Karpas-422 (cell line): ENCODE measurements at regions not wholly inside any gene's neighbourhood (a gene's known extent, or its start where the extent isn't known, plus 50 kb on each side); places are given as distances from the start of the nearest gene placed in this dataset.
"Not testable (repeated sequence)": the region's sequence is repeated elsewhere in the genome, so short reads cannot be mapped to it uniquely, and the experiment has no call there.

ENCODE experiments used
- DNase-seq: peaks from one replicate; pipeline ENCODE4 v3.0.0-alpha.2; 2015
- H2AFZ ChIP-seq: fragments of 200-600 bp; sonication (generic); 2 replicates; pipeline ENCODE4 v1.6.1; 2014; ENCODE audit warnings: antibody characterized with exemption, low read length, mixed read lengths
- H3K27ac ChIP-seq: fragments of 200-600 bp; sonication (generic); 2 replicates; pipeline ENCODE4 v1.5.1; 2014; ENCODE audit warnings: mild to moderate bottlenecking, low read length, moderate library complexity
- H3K27me3 ChIP-seq: fragments of 200-600 bp; sonication (generic); 2 replicates; pipeline ENCODE4 v1.6.1; 2014; ENCODE audit warnings: low read length, mixed read lengths
- H3K36me3 ChIP-seq: fragments of 200-600 bp; sonication (generic); 2 replicates; pipeline ENCODE4 v1.6.1; 2014; ENCODE audit warnings: low read length, mixed read lengths; ENCODE audit not compliant: insufficient read depth
- H3K4me1 ChIP-seq: fragments of 200-600 bp; sonication (generic); 2 replicates; pipeline ENCODE4 v1.6.1; 2014; ENCODE audit warnings: mild to moderate bottlenecking, low read length, mixed read lengths
- H3K4me2 ChIP-seq: fragments of 200-600 bp; sonication (generic); 2 replicates; pipeline ENCODE4 v1.6.1; 2014; ENCODE audit warnings: low read length, low read depth, mild to moderate bottlenecking; ENCODE audit not compliant: poor library complexity, severe bottlenecking
- H3K4me3 ChIP-seq: fragments of 200-600 bp; sonication (generic); 2 replicates; pipeline ENCODE4 v1.5.1; 2014; ENCODE audit warnings: mild to moderate bottlenecking, antibody characterized with exemption, low read length, mixed read lengths
- H3K79me2 ChIP-seq: fragments of 200-600 bp; sonication (generic); 2 replicates; pipeline ENCODE4 v1.6.1; 2014; ENCODE audit warnings: mild to moderate bottlenecking, low read length, mixed read lengths
- H3K9ac ChIP-seq: fragments of 200-600 bp; sonication (generic); 2 replicates; pipeline ENCODE4 v1.6.0; 2014; ENCODE audit warnings: low read length
- H3K9me2 ChIP-seq: fragments of 200-600 bp; sonication (generic), shearing (Covaris generic); replicated peaks from 2 replicates; pipeline ENCODE4 v1.6.0; 2014; ENCODE audit warnings: mild to moderate bottlenecking, low read length, moderate library complexity; ENCODE audit not compliant: insufficient read depth
- H3K9me3 ChIP-seq: fragments of 300-700, 200-600 bp; sonication (generic); 2 replicates; pipeline ENCODE4 v1.6.1; 2014; ENCODE audit warnings: low read length, mixed read lengths
- H4K20me1 ChIP-seq: fragments of 200-600 bp; sonication (generic); 2 replicates; pipeline ENCODE4 v1.6.1; 2014; ENCODE audit warnings: mild to moderate bottlenecking, antibody characterized with exemption, low read length, low read depth; ENCODE audit not compliant: insufficient read depth

DNA sequence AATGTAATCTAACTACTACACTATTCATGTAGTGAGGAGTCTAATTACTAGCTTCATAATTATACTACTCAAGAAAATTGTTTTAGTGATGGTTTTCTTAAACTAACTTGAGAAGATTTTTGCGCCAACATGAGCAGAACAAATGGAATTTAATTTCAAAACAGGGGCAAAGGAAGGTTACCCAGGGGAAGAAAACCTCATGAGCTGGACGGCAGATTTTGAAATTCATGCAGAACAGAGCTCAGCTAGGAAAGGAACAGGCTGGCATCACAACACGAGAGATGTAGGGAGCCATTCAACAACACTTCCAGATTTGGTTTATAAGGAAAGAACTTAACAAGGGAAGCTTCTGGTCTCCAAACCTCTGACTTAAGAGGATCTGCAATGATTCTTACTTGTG, 235.3 kb upstream of the PRKCQ start:
- no peak overlapping the region for H3K4me2 ChIP-seq
- H4K20me1 ChIP-seq: no peaks in the 10 kb centered on the region
- DNase-seq: no peak
- no peaks in the 10 kb centered on the region for H3K36me3 ChIP-seq
- no peaks in the 10 kb centered on the region for H3K27me3 ChIP-seq
- H3K9me2 ChIP-seq: no peaks in the 10 kb centered on the region
- no peaks in the 10 kb centered on the region for H3K4me1 ChIP-seq
- no peak overlapping the region for H3K4me3 ChIP-seq
- H3K27ac ChIP-seq: no peak overlapping the region
- no peaks in the 10 kb centered on the region for H3K9me3 ChIP-seq
- H3K9ac ChIP-seq: no peak overlapping the region
- no peak overlapping the region for H2AFZ ChIP-seq
- H3K79me2 ChIP-seq: no peaks in the 10 kb centered on the region

DNA sequence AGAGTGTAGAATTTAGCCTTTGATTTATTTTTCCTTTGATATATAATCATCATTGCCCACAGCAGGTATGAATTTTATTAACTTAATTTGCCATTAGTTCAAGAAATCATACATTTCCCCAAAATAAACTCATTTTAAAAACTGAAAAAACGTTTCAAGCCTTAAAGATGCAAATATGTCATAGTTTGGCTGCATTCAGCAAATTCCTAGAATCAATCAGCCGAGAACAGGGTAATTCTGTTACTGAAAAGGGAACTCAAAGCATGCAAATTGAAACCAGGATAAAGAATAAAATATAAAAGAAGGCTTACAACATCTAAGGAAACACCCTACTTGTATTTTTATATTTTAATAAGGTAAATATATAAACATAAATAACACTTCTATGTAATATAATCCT, 233.8 kb upstream of the PRKCQ start:
- H3K9ac ChIP-seq: no peak overlapping the region
- no peak overlapping the region for H3K27ac ChIP-seq
- H3K9me3 ChIP-seq: no peaks in the 10 kb centered on the region
- H3K4me1 ChIP-seq: no peaks in the 10 kb centered on the region
- no peaks in the 10 kb centered on the region for H3K27me3 ChIP-seq
- DNase-seq: no peak
- H3K79me2 ChIP-seq: no peaks in the 10 kb centered on the region
- no peaks in the 10 kb centered on the region for H3K9me2 ChIP-seq
- no peak overlapping the region for H3K4me3 ChIP-seq
- no peaks in the 10 kb centered on the region for H3K36me3 ChIP-seq
- no peaks in the 10 kb centered on the region for H4K20me1 ChIP-seq
- no peak overlapping the region for H2AFZ ChIP-seq
- no peak overlapping the region for H3K4me2 ChIP-seq

DNA sequence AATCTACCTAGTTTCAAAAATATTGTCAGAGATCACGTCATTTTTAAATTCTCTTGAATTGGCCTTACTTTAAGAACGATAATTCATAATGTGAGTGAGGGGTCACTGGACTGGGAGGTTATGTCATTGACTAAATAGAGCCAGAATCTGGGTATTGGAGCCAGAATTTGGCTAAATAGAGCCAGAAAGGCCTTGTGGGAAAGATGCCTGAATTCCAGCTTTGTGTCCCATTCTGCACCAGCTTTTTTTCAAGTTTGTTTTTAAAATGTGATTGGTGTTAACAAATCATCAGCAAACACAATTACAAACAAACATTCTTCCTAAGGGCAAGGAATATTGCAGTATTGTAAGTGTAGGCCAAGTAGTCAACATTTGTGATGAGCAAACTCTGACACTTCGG, 233.2 kb upstream of the PRKCQ start:
- H3K36me3 ChIP-seq: no peaks in the 10 kb centered on the region
- H3K4me2 ChIP-seq: no peak overlapping the region
- no peaks in the 10 kb centered on the region for H3K27me3 ChIP-seq
- H3K9me2 ChIP-seq: no peaks in the 10 kb centered on the region
- no peak overlapping the region for H3K4me3 ChIP-seq
- no peaks in the 10 kb centered on the region for H3K4me1 ChIP-seq
- no peak overlapping the region for H3K9ac ChIP-seq
- no peak overlapping the region for H2AFZ ChIP-seq
- no peak for DNase-seq
- no peaks in the 10 kb centered on the region for H3K79me2 ChIP-seq
- no peaks in the 10 kb centered on the region for H4K20me1 ChIP-seq
- no peaks in the 10 kb centered on the region for H3K9me3 ChIP-seq
- no peak overlapping the region for H3K27ac ChIP-seq

DNA sequence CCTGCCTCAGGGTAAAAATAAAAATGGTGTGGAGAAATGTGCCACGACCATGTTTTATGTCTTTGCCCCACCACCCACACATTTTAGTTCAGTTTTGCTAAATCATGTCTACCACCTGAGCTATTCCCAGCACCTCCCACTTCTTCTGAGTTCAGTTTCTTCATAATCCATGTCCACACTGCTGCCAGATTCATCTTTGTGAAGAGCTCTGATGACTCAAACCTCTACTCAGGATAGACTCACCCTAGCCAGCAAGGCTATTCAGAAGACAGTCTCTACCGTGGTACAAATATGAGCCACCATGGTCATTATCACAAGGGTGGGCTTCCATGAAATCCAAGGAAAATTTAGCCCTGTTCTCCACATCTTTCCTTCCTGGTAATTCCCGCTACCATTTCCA, 231.1 kb upstream of the PRKCQ start:
- H3K36me3 ChIP-seq: no peaks in the 10 kb centered on the region
- H4K20me1 ChIP-seq: no peaks in the 10 kb centered on the region
- H2AFZ ChIP-seq: no peak overlapping the region
- no peaks in the 10 kb centered on the region for H3K79me2 ChIP-seq
- H3K9me3 ChIP-seq: no peaks in the 10 kb centered on the region
- no peaks in the 10 kb centered on the region for H3K4me1 ChIP-seq
- H3K27me3 ChIP-seq: no peaks in the 10 kb centered on the region
- H3K27ac ChIP-seq: no peak overlapping the region
- H3K4me3 ChIP-seq: no peak overlapping the region
- no peak overlapping the region for H3K4me2 ChIP-seq
- no peak for DNase-seq
- H3K9me2 ChIP-seq: no peaks in the 10 kb centered on the region
- no peak overlapping the region for H3K9ac ChIP-seq

DNA sequence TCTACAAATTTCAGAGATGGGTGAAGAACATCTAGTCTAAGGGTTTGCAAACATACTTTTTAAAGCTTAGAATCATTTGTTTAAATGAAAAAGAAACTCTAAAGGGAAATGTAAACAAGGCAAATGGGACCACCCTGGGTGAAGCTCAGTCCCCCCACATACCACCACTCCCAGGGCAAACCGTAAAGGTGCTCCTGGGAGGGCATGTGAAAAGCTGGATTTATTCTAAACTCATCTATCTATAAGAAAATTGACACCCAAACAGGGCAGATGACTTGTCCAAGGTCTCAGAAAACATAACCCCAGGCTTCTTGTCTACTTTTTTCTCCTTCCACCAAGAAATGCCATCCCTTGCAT, 223.3 kb upstream of the PRKCQ start:
- no peak overlapping the region for H3K9ac ChIP-seq
- no peaks in the 10 kb centered on the region for H3K27me3 ChIP-seq
- H2AFZ ChIP-seq: no peak overlapping the region
- no peak overlapping the region for H3K27ac ChIP-seq
- H3K9me3 ChIP-seq: no peaks in the 10 kb centered on the region
- no peaks in the 10 kb centered on the region for H4K20me1 ChIP-seq
- H3K4me2 ChIP-seq: no peak overlapping the region
- H3K4me3 ChIP-seq: no peak overlapping the region
- no peaks in the 10 kb centered on the region for H3K79me2 ChIP-seq
- H3K9me2 ChIP-seq: no peaks in the 10 kb centered on the region
- DNase-seq: no peak
- no peaks in the 10 kb centered on the region for H3K36me3 ChIP-seq
- H3K4me1 ChIP-seq: no peaks in the 10 kb centered on the region

DNA sequence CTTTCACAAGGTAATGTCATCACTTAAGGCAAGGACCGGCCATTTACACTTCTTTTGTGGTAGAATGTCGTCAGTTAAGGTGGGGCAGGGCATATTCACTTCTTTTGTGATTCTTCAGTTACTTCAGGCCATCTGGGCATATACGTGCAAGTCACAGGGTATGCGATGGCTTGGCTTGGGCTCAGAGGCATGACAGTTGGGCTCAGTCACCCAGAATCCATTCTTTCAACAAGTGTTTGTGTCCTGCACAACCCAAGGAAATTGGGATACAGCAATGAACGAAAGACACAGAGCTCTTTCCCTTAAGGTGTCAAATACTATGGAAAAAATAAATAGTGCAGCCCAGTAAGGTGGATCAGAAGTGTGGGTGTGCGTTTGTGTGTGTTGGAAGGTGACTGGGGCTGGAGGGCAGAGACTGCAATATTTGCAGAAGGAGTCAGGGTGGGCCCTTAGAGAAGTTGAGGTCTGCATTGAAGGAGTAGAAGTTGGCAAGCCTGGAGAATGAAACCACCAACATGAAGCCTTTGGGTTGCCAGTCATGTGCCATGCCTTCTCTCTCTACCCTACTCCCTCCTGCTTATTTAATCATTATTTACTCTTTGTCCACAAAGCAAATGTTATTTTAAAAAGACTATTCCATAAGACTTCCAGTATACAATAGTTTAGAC, 222.8 kb upstream of the PRKCQ start:
- no peaks in the 10 kb centered on the region for H3K9me3 ChIP-seq
- H3K9me2 ChIP-seq: no peaks in the 10 kb centered on the region
- H4K20me1 ChIP-seq: no peaks in the 10 kb centered on the region
- no peak overlapping the region for H3K9ac ChIP-seq
- no peak overlapping the region for H3K4me3 ChIP-seq
- no peak for DNase-seq
- H3K36me3 ChIP-seq: no peaks in the 10 kb centered on the region
- no peak overlapping the region for H3K27ac ChIP-seq
- no peaks in the 10 kb centered on the region for H3K4me1 ChIP-seq
- no peak overlapping the region for H3K4me2 ChIP-seq
- no peaks in the 10 kb centered on the region for H3K27me3 ChIP-seq
- H3K79me2 ChIP-seq: no peaks in the 10 kb centered on the region
- no peak overlapping the region for H2AFZ ChIP-seq

DNA sequence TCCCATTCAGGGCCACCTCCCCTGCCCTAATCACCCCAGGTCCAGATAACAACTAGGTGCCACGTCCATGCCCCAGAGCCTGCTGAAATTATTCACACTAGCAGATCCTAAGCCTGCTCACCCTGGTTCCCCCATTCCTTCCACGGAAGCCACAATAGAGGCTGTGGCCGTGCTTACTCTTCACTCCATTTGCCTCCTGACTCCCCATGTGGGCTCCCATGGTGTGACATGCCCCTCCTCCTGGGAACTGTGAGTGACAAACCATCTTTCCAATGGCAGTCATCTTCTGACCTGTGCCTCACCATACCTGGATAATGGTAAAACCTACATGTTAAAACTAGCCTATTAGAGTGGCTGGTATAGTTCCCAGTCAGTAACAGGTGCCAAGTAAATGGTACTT, 216.2 kb upstream of the PRKCQ start:
- no peaks in the 10 kb centered on the region for H3K9me3 ChIP-seq
- no peak overlapping the region for H3K9ac ChIP-seq
- no peak overlapping the region for H2AFZ ChIP-seq
- H3K4me2 ChIP-seq: no peak overlapping the region
- no peaks in the 10 kb centered on the region for H3K9me2 ChIP-seq
- H3K36me3 ChIP-seq: no peaks in the 10 kb centered on the region
- no peak for DNase-seq
- no peaks in the 10 kb centered on the region for H4K20me1 ChIP-seq
- no peaks in the 10 kb centered on the region for H3K27me3 ChIP-seq
- no peak overlapping the region for H3K27ac ChIP-seq
- no peaks in the 10 kb centered on the region for H3K79me2 ChIP-seq
- H3K4me3 ChIP-seq: no peak overlapping the region
- no peaks in the 10 kb centered on the region for H3K4me1 ChIP-seq

DNA sequence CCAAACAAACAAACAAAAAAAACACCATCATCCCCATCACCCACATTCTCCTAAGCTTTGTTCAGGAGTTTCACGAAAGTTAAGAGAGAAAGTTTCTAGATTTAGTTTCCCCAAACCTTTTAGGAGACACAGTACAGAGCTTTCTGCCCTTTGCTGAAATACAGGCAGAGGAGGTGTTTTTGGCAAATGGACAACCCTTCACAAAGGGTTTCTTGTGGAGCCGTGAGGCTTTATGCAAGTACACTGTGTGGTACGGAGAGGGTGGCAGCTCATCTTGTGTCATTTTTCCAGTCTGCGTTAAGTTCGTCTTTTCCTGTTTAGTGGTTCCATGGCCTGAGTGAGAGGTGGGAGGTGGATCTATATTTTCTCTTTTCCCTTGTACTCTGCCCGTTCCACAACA, 215.5 kb upstream of the PRKCQ start:
- H3K79me2 ChIP-seq: no peaks in the 10 kb centered on the region
- no peaks in the 10 kb centered on the region for H3K36me3 ChIP-seq
- no peak overlapping the region for H3K4me3 ChIP-seq

DNA sequence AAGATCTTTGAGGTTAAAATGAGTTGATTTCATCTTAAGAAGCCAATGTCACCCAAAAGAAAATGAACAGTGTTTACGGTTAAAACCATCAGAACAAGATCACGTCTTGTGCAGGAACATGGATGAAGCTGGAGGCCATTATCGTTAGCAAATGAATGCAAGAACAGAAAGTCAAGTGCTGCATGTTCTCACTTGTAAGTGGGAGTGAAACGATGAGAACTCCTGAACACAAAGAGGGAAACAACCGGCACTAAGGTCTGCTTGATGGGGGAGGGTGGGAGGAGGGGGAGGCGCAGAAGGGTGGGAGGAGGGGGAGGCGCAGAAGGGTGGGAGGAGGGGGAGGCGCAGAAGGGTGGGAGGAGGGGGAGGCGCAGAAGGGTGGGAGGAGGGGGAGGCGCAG, 214.8 kb upstream of the PRKCQ start:
- H4K20me1 ChIP-seq, H3K27ac ChIP-seq, H3K79me2 ChIP-seq, H3K9ac ChIP-seq, H3K9me3 ChIP-seq, H3K4me1 ChIP-seq, DNase-seq, H3K36me3 ChIP-seq, H3K4me3 ChIP-seq, H3K4me2 ChIP-seq, H2AFZ ChIP-seq, H3K9me2 ChIP-seq, H3K27me3 ChIP-seq: not testable (repeated sequence)

More for the DNA sequence above, 215.5 kb upstream of the PRKCQ start:
- Histone ChIP-seq H3K27me3 (no peaks in the 10 kb centered on the region), H2AFZ (no peak overlapping the region), H3K4me1 (no peaks in the 10 kb centered on the region), H4K20me1 (no peaks in the 10 kb centered on the region), H3K9ac (no peak overlapping the region), H3K9me2 (no peaks in the 10 kb centered on the region), H3K27ac (no peak overlapping the region), H3K9me3 (no peaks in the 10 kb centered on the region), H3K4me2 (no peak overlapping the region)
- no peak for DNase-seq
